ENCODE measurements at regions not wholly inside any gene's neighbourhood (a gene's known extent, or its start where the extent isn't known, plus 50 kb on each side); places are given as distances from the start of the nearest gene placed in this dataset.

DNA sequence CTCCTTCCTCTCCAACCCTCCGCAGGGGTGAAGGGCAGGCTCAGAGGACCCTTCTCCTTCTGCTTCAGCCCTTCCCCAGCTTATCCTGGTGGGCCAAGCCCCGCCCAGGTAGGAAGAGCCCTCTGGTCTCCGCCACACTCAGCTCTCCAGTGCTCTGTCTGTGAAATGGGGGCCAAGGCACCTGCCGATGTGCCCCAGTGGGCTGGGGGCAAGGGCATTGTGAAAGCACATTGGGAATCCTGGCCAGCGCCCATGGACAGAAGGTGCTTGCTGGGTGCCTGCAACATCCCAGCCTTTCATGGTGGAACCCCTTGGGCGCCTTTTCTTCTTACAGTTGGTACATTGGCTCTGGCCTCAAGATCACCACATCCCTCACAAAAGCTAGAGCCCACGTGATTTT is 150.8 kb downstream of the INHBB start:
- no peak for DNase-seq (ENCODE audit: low read depth in 2 of 2)

DNA sequence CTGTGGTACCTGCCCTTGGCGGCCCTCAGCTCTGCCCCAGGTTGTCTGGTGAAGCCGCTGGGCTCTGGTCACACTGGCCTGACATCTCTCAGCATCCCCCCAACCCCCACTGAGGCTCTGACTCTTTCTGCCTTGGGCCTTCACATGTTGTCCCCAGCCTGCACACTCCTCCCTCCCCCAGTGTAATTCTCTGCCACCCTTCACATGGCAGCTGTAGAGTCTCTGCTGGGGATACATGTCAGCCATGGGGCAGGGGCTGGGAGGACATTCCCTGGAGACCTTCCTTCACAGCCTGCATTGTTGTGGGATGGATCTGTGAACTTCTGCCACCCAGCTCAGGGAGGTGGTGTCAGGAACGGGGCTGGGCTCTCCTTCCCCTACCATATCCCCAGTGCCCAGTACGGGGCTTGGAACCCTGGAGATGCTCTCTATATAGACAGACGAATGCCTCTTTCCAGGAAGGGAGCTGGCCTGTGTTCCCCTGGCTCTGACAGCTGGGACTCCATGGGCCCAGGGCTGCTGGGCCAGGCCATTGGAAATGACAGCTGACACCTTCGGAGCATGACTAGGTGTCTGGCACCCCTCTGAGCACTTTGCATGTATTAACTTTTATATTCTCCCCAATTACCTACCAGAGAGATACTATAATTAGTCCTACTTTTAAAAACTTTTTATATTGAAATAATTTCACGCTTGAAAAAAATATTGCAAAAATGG is 151.5 kb downstream of the INHBB start:
- no peak for DNase-seq (ENCODE audit: low read depth in 2 of 2)

DNA sequence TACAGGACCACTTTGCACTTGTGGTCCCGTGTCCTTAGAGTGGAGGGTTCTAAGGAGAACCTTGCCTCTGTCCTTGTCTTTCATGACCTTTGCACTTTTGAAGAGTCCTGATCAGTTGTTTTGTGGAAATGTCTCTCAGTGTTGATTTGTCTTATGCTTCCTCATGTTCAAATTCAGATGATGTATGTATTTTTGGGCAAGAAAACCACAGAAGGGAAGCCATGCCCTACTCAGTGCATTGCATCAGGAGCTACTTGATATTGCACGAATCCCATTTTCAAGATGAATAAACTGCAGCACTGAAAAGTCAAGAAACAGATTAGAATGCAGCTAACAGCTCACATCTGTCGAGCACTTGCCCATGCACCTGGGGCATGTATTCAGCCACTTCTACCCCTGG is 152.2 kb downstream of the INHBB start:
- DNase-seq (ENCODE audit: low read depth in 2 of 2), result no peak

GRCh38 chr2:120498576-120499394 is 152.8 kb downstream of the INHBB start:
- no peak for DNase-seq (ENCODE audit: low read depth in 2 of 2)

- peak in 1 of 2 donors; percentile 71 for DNase-seq (ENCODE audit: low read depth in 2 of 2)
These were observed 154.0 kb downstream of the INHBB start for GRCh38 chr2:120499784-120500495.

DNA sequence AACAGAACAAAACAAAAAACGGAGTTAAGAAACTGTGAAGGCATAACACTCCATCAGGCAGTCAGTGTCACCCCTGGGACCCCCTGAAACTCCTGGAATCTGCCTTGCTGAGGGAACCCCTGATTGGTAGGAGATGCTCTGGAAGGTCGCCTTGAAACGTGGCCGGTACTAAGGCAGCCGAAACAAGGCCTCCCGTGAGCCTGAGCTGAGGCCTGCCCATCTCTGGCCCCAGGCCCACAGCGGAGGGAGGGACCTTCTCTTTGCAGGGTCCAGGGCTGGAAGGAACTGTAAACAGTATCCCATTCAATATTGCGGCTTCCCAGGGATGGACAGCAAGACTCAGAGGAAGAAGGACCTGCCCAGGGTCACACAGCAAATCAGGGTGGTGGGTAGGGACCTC is 155.7 kb downstream of the INHBB start:
- DNase-seq (ENCODE audit: low read depth in 2 of 2), result no peak

DNA sequence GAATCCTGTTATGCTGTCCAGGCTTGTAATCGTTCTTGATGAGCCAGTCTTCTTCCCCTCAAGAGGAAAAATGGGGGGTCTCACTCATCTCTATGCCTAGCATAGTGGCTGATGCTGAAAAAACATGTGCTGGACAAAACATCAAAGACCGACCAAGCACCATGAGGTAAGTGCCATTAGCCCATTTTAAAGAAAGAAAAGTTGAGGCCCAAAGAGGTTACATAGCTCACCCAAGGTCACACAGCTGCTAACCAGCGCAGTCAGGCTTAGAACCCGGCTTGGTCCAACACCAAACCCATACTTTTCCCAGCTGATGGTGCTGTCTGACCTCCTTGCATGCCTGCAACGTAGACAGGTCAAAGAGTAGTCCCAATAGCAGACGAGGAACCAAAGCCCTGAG is 156.4 kb downstream of the INHBB start:
- DNase-seq (ENCODE audit: low read depth in 2 of 2), result no peak

DNA sequence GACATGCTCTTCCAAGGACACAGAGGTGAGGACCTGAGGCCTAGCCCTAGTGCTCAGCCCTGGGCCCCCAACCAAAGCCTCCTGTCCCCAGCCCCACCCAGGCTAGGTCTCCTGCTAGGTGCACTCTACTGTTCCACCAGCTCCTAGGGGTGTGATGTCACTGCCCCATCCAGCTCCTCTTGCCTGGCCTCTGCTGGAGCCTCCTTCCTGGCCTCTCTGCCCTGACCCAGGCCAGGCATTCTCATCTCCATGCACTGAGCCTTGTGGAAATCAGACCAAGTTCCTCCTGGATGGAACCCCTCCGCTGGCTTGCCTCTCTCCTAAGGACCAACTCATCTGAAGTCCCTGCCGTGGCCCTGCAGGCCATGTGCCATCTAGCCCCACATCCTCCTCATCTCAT is 156.8 kb downstream of the INHBB start:
- no peak for DNase-seq (ENCODE audit: low read depth in 2 of 2)

GRCh38 chr2:120503206-120503792 is 157.4 kb downstream of the INHBB start:
- DNase-seq (ENCODE audit: low read depth in 2 of 2), result no peak

DNA sequence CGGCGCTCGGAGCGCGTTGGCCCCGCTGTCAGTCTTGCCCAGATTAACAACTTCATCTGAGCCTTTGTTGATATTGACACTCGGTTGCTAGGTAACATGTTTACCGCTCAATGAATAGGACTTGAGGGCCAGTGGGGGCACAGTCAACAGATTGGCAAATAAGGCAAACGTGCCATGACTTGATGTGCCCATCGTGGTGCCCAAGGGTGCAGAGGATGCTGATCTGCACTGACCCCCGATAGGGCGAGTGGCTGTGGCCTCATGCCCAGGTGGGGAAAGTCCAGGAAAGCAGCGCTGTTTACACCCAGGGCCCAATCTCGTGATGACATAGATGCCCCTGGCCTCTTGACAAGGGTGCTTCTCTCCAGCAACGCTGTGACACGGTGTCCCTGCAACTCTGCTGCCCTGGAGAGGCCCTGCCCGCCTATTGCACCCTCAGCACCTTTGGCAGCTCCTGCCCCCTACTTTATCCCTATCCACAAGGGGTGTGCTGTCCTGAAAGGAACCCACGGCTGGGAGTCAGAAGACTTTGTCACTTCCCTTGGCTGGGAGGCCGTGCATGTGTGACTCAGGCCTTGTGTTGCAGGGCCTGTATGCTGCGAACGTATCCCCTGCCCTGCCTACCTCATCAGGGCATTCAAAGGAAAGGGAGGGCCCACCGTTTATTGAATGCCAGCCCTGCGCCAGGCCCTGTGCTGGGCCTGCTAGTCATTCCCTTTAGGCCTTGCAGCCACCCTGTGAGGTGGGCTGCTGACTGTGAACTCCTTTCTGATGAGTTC is 158.0 kb downstream of the INHBB start:
- DNase-seq (ENCODE audit: low read depth in 2 of 2), result peak in 1 of 2 donors; percentile 61

DNA sequence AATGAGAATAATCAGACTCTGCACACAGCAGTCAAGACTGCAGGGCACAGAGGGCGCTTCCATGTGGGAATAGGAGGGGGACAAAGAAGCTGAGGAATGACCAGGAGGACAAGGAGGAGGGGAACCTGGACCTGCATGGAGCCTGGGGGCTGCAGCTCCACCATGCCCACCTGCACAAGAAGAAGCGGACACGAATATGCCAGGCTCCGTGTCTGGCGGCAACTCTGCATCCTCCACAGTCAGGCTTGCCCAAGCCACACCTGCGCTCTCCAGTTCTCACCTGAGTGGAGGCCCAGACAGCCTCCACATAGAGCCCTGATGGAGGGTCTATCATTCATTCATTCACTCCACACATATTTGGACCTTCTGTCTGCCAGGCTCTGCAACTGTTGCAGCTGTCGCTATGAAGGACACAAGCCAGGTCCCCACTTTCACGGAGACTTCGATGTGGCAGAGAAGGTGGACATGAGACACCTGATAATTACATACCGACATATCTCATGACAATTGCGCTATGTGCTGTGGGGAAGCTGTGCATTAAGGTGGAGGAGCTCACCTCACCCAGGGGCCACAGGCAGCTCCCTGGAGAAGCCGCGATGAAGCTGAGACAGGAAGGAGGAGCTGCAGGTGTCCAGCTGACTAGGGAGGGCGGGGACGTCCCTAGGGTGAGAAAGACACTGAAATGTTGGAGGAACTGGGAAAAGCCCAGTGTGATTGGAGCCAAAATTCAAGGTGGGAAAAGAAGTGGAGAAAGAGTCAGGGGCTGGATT is 159.2 kb downstream of the INHBB start:
- DNase-seq (ENCODE audit: low read depth in 2 of 2), result no peak

- peak in 1 of 2 donors; percentile 92 for DNase-seq (ENCODE audit: low read depth in 2 of 2)
These were observed 162.7 kb downstream of the INHBB start for GRCh38 chr2:120508567-120509041.

- DNase-seq (ENCODE audit: low read depth in 2 of 2), result no peak
These were observed 163.4 kb downstream of the INHBB start for GRCh38 chr2:120509213-120509815.

DNA sequence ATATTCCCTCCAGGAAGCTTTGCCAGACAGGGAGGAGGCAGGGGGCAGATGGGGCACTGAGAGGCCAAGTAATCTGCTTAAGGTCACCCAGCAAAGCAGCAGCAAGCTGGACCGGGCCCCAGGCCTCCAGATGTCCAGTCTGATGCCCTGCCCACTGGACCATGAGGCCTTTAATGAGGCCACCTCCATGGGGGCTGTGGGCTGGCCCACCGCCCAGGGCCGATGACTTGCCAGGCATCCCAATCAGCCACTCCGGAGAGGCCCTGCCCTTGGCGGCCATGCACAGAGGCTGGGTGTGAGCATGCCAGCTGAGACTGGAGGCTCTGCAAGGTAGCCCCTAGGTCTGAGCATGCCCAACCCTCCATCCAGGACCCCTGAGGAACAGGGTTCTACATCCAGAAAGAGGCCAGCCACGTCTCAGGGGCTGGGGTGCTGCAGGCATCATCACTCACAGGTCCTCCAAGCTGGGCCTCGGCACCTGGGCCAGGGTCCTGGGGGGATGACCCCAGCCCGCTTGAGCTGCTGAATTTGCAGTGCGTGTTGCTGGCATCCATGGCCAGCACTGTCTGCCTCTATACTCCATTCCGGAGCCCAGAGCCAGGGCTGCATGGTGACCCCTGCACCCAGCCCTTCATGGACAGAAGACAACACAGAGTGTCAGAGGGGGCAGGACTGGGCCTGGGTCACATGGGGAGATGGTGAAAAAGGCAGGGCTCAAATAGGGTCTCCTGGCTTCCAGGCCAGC is 164.2 kb downstream of the INHBB start:
- no peak for DNase-seq (ENCODE audit: low read depth in 2 of 2)

GRCh38 chr2:120510751-120511395 is 164.9 kb downstream of the INHBB start:
- no peak for DNase-seq (ENCODE audit: low read depth in 2 of 2)

GRCh38 chr2:120511536-120511935 is 165.6 kb downstream of the INHBB start:
- DNase-seq (ENCODE audit: low read depth in 2 of 2), result no peak

- DNase-seq (ENCODE audit: low read depth in 2 of 2), result no peak
These were observed 166.2 kb downstream of the INHBB start for GRCh38 chr2:120511947-120512710.

Measured in dermis microvascular lymphatic vessel endothelial cell (primary cell).